Naive thymus-derived CD4-positive, alpha-beta T cell (primary cell): ENCODE measurements at regions not wholly inside any gene's neighbourhood (a gene's known extent, or its start where the extent isn't known, plus 50 kb on each side); places are given as distances from the start of the nearest gene placed in this dataset.

ENCODE experiments used
- ATAC-seq: fragments of 150-1000 bp; cut with Tn5 transposase; 2 replicates; pipeline ENCODE4 v1.10.0; 2021; ENCODE audit warnings: mild to moderate bottlenecking, moderate library complexity
- CTCF ChIA-PET: fragments of 350-600 bp; sonication (Branson Sonifier 250); formaldehyde crosslinking; loops from one replicate; lab custom pipeline; 2021; ENCODE audit warnings: antibody characterized with exemption; lab: Charles Lee
- POLR2A ChIA-PET: fragments of 350-600 bp; sonication (Branson Sonifier 250); formaldehyde crosslinking; loops from one replicate; lab custom pipeline; 2021; ENCODE audit warnings: antibody characterized with exemption, inconsistent platforms; lab: Charles Lee
- DNase-seq, 9 donors: peaks; one replicate each; pipeline versions ENCODE4 v3.0.0 to v3.0.0-alpha.2; 2020 to 2022; ENCODE audit warnings: mixed read lengths in 1 of 9
- H3K27ac ChIP-seq: one replicate; pipeline ENCODE4 v1.7.0; 2013; ENCODE audit warnings: mild to moderate bottlenecking, low read depth, low read length, moderate library complexity
- H3K27me3 ChIP-seq, 2 donors: one replicate each; pipeline ENCODE4 v1.7.0; 2013; ENCODE audit warnings: low read length in 2 of 2, mild to moderate bottlenecking in 2 of 2, moderate library complexity in 2 of 2; ENCODE audit not compliant: control insufficient read depth in 2 of 2, insufficient read depth in 2 of 2
- H3K36me3 ChIP-seq, 3 experiments: 1 replicate in 2 of 3; 2 replicates in 1 of 3; pipeline ENCODE4 v1.7.0; 2013; ENCODE audit warnings: low read length in 3 of 3, mild to moderate bottlenecking in 3 of 3, moderate library complexity in 1 of 3; ENCODE audit not compliant: insufficient read depth in 3 of 3, control insufficient read depth in 2 of 3
- H3K4me1 ChIP-seq, 2 donors: one replicate each; pipeline ENCODE4 v1.7.0; 2013; ENCODE audit warnings: low read length in 2 of 2, mild to moderate bottlenecking in 2 of 2, moderate library complexity in 1 of 2; ENCODE audit not compliant: control insufficient read depth in 2 of 2, insufficient read depth in 2 of 2
- H3K4me3 ChIP-seq: 2 replicates; pipeline ENCODE4 v1.7.0; 2013; ENCODE audit warnings: mild to moderate bottlenecking, low read length
- H3K9me3 ChIP-seq, 3 experiments: 1 replicate in 2 of 3; 2 replicates in 1 of 3; pipeline ENCODE4 v1.7.0; 2013; ENCODE audit warnings: low read length in 3 of 3; ENCODE audit not compliant: control insufficient read depth in 2 of 3
- H3K27ac Mint-ChIP-seq, 9 donors: one replicate each; pipeline ENCODE4 v1.8.0; 2020 to 2022; ENCODE audit warnings: mixed read lengths in 9 of 9, mild to moderate bottlenecking in 8 of 9, moderate library complexity in 5 of 9, inconsistent platforms in 2 of 9
- H3K27me3 Mint-ChIP-seq, 5 donors: one replicate each; pipeline ENCODE4 v1.8.0; 2021 to 2022; ENCODE audit warnings: mixed read lengths in 5 of 5, mild to moderate bottlenecking in 1 of 5
- H3K36me3 Mint-ChIP-seq, 5 donors: one replicate each; pipeline ENCODE4 v1.8.0; 2020 to 2022; ENCODE audit warnings: mixed read lengths in 5 of 5, mild to moderate bottlenecking in 3 of 5, inconsistent platforms in 1 of 5
- H3K4me1 Mint-ChIP-seq, 7 donors: one replicate each; pipeline ENCODE4 v1.8.0; 2020 to 2022; ENCODE audit warnings: mixed read lengths in 7 of 7, mild to moderate bottlenecking in 3 of 7, inconsistent platforms in 1 of 7
- H3K4me3 Mint-ChIP-seq, 10 donors: one replicate each; pipeline ENCODE4 v1.8.0; 2020 to 2022; ENCODE audit warnings: mild to moderate bottlenecking in 10 of 10, mixed read lengths in 10 of 10, moderate library complexity in 6 of 10, inconsistent platforms in 2 of 10
- H3K9me3 Mint-ChIP-seq, 11 donors: one replicate each; pipeline ENCODE4 v1.8.0; 2020 to 2022; ENCODE audit warnings: mixed read lengths in 11 of 11, mild to moderate bottlenecking in 4 of 11, inconsistent platforms in 1 of 11, moderate library complexity in 1 of 11
- intact Hi-C, 2 donors: fragments of 100-400 bp; cut with micrococcal nuclease; formaldehyde crosslinking; loops; one replicate each; pipeline ENCODE4 v1.15.1; 2023

DNA sequence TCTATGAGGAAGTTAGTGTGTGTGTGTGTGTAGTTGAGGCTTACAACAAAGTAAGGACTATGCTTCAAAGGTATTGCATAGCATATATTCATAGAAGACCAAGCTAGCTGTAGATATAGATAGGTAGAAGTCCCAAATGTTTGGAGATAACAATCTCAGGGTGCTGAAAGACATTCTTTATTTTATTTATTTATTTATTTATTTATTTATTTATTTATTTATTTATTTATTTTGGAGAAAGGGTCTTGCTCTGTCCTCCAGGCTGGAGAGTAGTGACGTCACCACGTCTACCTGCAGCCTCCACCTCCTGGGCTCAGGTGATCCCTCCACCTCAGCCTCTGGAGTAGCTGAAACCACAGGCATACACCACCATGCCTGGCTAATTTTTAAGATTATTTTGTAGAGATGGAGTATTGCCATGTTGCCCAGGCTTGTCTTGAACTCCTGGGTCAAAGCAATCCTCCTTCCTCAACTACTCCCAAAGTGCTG lies 284.6 kb upstream of the KIF2B start:
- CTCF ChIA-PET = no interaction called here
- no peaks in the 10 kb centered on the region for H3K36me3 Mint-ChIP-seq
- ATAC-seq (no peak), DNase-seq (no peak)
- H3K4me1 ChIP-seq = no peaks in the 10 kb centered on the region
- no peak overlapping the region for H3K4me3 Mint-ChIP-seq
- peaks cover 0 to 18% (median 0%) of the 10 kb centered on the region in 11 donors for H3K9me3 Mint-ChIP-seq
- intact Hi-C loops = no loop called here
- H3K9me3 ChIP-seq = no peaks in the 10 kb centered on the region
- POLR2A ChIA-PET = no interaction called here
- no peaks in the 10 kb centered on the region for H3K4me1 Mint-ChIP-seq
- H3K4me3 ChIP-seq = no peak overlapping the region
- H3K27me3 ChIP-seq = no peaks in the 10 kb centered on the region
- H3K36me3 ChIP-seq = no peaks in the 10 kb centered on the region
- no peaks in the 10 kb centered on the region for H3K27me3 Mint-ChIP-seq
- H3K27ac Mint-ChIP-seq = no peak overlapping the region
- no peak overlapping the region for H3K27ac ChIP-seq

GRCh38 chr17:53527473-53527872 lies 295.3 kb upstream of the KIF2B start:
- Mint-ChIP-seq H3K4me1 (no peaks in the 10 kb centered on the region), H3K27ac (no peak overlapping the region), H3K4me3 (no peak overlapping the region), H3K36me3 (no peaks in the 10 kb centered on the region), H3K27me3 (no peaks in the 10 kb centered on the region), H3K9me3 (peaks cover 0 to 12% (median 5%) of the 10 kb centered on the region in 11 donors)
- Histone ChIP-seq H3K4me1 (no peaks in the 10 kb centered on the region), H3K27me3 (no peaks in the 10 kb centered on the region), H3K4me3 (no peak overlapping the region), H3K27ac (no peak overlapping the region), H3K9me3 (no peaks in the 10 kb centered on the region), H3K36me3 (no peaks in the 10 kb centered on the region)
- no peak for ATAC-seq
- POLR2A ChIA-PET = no interaction called here
- CTCF ChIA-PET = no interaction called here
- intact Hi-C loops = no loop called here
- no peak for DNase-seq

DNA sequence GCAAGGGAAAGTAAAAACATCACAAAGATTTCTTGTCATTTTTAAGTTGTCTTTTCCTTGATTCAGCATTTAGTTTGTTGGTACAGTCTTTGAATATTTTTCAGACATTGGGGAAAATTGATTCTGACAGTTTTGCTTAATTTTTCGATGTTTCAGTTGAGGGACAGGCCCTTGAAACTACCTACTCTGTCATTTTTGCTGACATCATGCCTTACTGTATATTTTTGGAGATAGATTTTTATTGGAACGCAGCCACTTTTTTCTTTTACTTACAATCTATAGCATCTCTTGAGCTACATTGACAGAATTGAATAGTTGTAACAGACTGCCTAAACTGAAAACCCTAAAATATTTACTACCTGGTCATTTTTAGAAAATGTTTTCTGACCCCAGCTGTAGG lies 297.1 kb upstream of the KIF2B start:
- no peaks in the 10 kb centered on the region for H3K36me3 Mint-ChIP-seq
- no peaks in the 10 kb centered on the region for H3K27me3 Mint-ChIP-seq
- H3K4me1 Mint-ChIP-seq = no peaks in the 10 kb centered on the region
- CTCF ChIA-PET = no interaction called here
- no peak overlapping the region for H3K4me3 Mint-ChIP-seq
- H3K27ac Mint-ChIP-seq = no peak overlapping the region
- ATAC-seq (no peak), DNase-seq (no peak)
- H3K4me1 ChIP-seq = no peaks in the 10 kb centered on the region
- H3K27ac ChIP-seq = no peak overlapping the region
- H3K9me3 Mint-ChIP-seq = peaks cover 0 to 15% (median 8%) of the 10 kb centered on the region in 11 donors
- intact Hi-C loops = no loop called here
- no peak overlapping the region for H3K4me3 ChIP-seq
- POLR2A ChIA-PET = no interaction called here
- no peaks in the 10 kb centered on the region for H3K9me3 ChIP-seq
- no peaks in the 10 kb centered on the region for H3K27me3 ChIP-seq
- H3K36me3 ChIP-seq = no peaks in the 10 kb centered on the region

DNA sequence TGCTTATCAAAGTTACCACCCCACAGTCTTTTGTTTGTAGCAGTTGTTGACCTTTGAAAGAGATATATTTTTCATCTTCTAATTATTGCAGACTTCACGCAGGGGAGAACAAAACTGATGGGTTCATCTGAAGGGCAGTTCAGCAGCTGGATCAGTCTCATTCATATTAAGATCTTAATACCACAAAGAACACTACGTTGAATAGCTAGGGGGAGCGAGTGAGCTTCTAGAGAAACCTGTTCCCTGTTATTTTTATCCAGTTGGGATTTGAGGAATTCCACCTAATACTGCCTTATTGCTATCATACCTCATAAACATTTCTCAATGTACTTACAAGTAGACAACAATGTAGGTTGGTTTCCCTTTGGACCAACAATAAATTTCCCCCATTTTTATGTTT lies 306.1 kb upstream of the KIF2B start:
- no peak overlapping the region for H3K27ac Mint-ChIP-seq
- no peaks in the 10 kb centered on the region for H3K9me3 ChIP-seq

DNA sequence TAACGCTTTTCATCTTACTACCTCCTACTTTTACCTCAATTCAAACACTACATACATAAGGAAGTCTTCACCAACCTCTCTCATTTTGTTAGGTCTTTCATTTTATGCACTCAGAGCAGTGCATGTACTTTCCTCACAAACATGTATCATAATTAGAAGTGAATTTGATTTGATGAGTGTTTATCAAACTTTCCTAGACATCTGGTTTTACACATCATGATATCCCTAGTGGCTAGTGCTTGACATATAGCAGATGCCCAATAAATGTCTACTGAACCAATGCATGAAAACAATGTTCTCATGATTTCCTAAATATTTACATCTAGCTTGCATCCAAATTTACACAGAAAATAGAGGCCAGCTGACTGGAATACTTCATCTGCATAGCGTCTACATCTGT lies 323.4 kb upstream of the KIF2B start:
- no peaks in the 10 kb centered on the region for H3K36me3 ChIP-seq
- no peak for ATAC-seq
- DNase-seq = no peak
- ChIA-PET CTCF (no interaction called here), POLR2A (no interaction called here)
- no peak overlapping the region for H3K27ac ChIP-seq
- Mint-ChIP-seq H3K9me3 (peaks cover 0 to 17% (median 5%) of the 10 kb centered on the region in 11 donors), H3K27ac (no peak overlapping the region), H3K4me3 (no peak overlapping the region), H3K4me1 (no peaks in the 10 kb centered on the region), H3K27me3 (no peaks in the 10 kb centered on the region), H3K36me3 (no peaks in the 10 kb centered on the region)
- no peak overlapping the region for H3K4me3 ChIP-seq
- H3K4me1 ChIP-seq = no peaks in the 10 kb centered on the region
- no peaks in the 10 kb centered on the region for H3K27me3 ChIP-seq
- intact Hi-C loops = no loop called here
- peaks cover 0 to 4% (median 0%) of the 10 kb centered on the region in 3 experiments for H3K9me3 ChIP-seq

More for the DNA sequence above, 306.1 kb upstream of the KIF2B start:
- intact Hi-C loops = no loop called here
- Mint-ChIP-seq H3K36me3 (no peaks in the 10 kb centered on the region), H3K4me1 (no peaks in the 10 kb centered on the region), H3K9me3 (peaks cover 2 to 36% (median 6%) of the 10 kb centered on the region in 11 donors), H3K4me3 (no peak overlapping the region), H3K27me3 (no peaks in the 10 kb centered on the region)
- ChIA-PET POLR2A (no interaction called here), CTCF (no interaction called here)
- DNase-seq (no peak), ATAC-seq (no peak)
- H3K27ac ChIP-seq = no peak overlapping the region
- H3K4me1 ChIP-seq = no peaks in the 10 kb centered on the region
- H3K36me3 ChIP-seq = no peaks in the 10 kb centered on the region
- no peaks in the 10 kb centered on the region for H3K27me3 ChIP-seq
- H3K4me3 ChIP-seq = no peak overlapping the region

- H3K4me1 ChIP-seq = no peaks in the 10 kb centered on the region
- no peak for DNase-seq
- H3K9me3 ChIP-seq = no peaks in the 10 kb centered on the region
- no peaks in the 10 kb centered on the region for H3K27me3 ChIP-seq
- Mint-ChIP-seq H3K36me3 (no peaks in the 10 kb centered on the region), H3K9me3 (peaks cover 1 to 17% (median 4%) of the 10 kb centered on the region in 11 donors), H3K27me3 (no peaks in the 10 kb centered on the region), H3K4me1 (no peaks in the 10 kb centered on the region), H3K4me3 (no peak overlapping the region), H3K27ac (no peak overlapping the region)
- ChIA-PET CTCF (no interaction called here), POLR2A (no interaction called here)
- no peak overlapping the region for H3K4me3 ChIP-seq
- no peaks in the 10 kb centered on the region for H3K36me3 ChIP-seq
- H3K27ac ChIP-seq = no peak overlapping the region
- intact Hi-C loops = no loop called here
- ATAC-seq = no peak
Observed at GRCh38 chr17:53496356-53496755, 326.4 kb upstream of the KIF2B start.

GRCh38 chr17:53492532-53492931 lies 330.2 kb upstream of the KIF2B start:
- ATAC-seq = no peak
- no peaks in the 10 kb centered on the region for H3K9me3 ChIP-seq

More at GRCh38 chr17:53492532-53492931, 330.2 kb upstream of the KIF2B start:
- H3K36me3 Mint-ChIP-seq = no peaks in the 10 kb centered on the region
- Histone ChIP-seq H3K27ac (no peak overlapping the region), H3K36me3 (no peaks in the 10 kb centered on the region), H3K4me3 (no peak overlapping the region), H3K4me1 (no peaks in the 10 kb centered on the region), H3K27me3 (no peaks in the 10 kb centered on the region)
- no peaks in the 10 kb centered on the region for H3K27me3 Mint-ChIP-seq
- ChIA-PET CTCF (no interaction called here), POLR2A (no interaction called here)
- DNase-seq = no peak
- no peaks in the 10 kb centered on the region for H3K4me1 Mint-ChIP-seq
- intact Hi-C loops = no loop called here
- H3K9me3 Mint-ChIP-seq = peaks cover 0 to 13% (median 3%) of the 10 kb centered on the region in 11 donors
- H3K27ac Mint-ChIP-seq = no peak overlapping the region
- H3K4me3 Mint-ChIP-seq = no peak overlapping the region
